Kidney (tissue), 13 donors: ENCODE measurements at regions not wholly inside any gene's neighbourhood (a gene's known extent, or its start where the extent isn't known, plus 50 kb on each side); places are given as distances from the start of the nearest gene placed in this dataset.
"Not testable (repeated sequence)": the region's sequence is repeated elsewhere in the genome, so short reads cannot be mapped to it uniquely, and the experiment has no call there.

Experiments
- DNase-seq, 5 donors: peaks; one replicate each; pipeline ENCODE4 v3.0.0-alpha.2; 2013 to 2020
- FAIRE-seq: peaks from 2 replicates; lab custom pipeline; 2012; peaks lifted over from hg19 to GRCh38; lab: Jason Lieb, UNC
- H3K27ac ChIP-seq, 2 donors: one replicate each; pipeline ENCODE4 v1.7.0; 2013; ENCODE audit warnings: low read depth in 2 of 2, low read length in 2 of 2, inconsistent platforms in 1 of 2
- H3K27me3 ChIP-seq: one replicate; pipeline ENCODE4 v1.7.1; 2013; ENCODE audit warnings: low read length, inconsistent platforms; ENCODE audit not compliant: control insufficient read depth, insufficient read depth
- H3K36me3 ChIP-seq, 3 donors: one replicate each; pipeline versions ENCODE4 v1.7.0 to v1.7.1; 2013; ENCODE audit warnings: low read length in 3 of 3, control low read depth in 1 of 3, inconsistent platforms in 1 of 3; ENCODE audit not compliant: insufficient read depth in 3 of 3, control insufficient read depth in 2 of 3
- H3K4me1 ChIP-seq, 3 donors: one replicate each; pipeline versions ENCODE4 v1.7.0 to v1.7.1; 2013; ENCODE audit warnings: low read length in 3 of 3, inconsistent platforms in 1 of 3, low read depth in 1 of 3; ENCODE audit not compliant: control insufficient read depth in 2 of 3, insufficient read depth in 2 of 3
- H3K4me3 ChIP-seq, 3 donors: one replicate each; pipeline versions ENCODE4 v1.7.0 to v1.8.1; 2013; ENCODE audit warnings: low read length in 3 of 3, control low read depth in 1 of 3, inconsistent platforms in 1 of 3
- H3K9ac ChIP-seq, 3 donors: one replicate each; pipeline versions ENCODE4 v1.7.0 to v1.7.1; 2013; ENCODE audit warnings: low read length in 3 of 3, control low read depth in 1 of 3, inconsistent platforms in 1 of 3
- H3K9me3 ChIP-seq, 3 donors: one replicate each; pipeline versions ENCODE4 v1.7.0 to v1.7.1; 2013; ENCODE audit warnings: low read length in 3 of 3, control low read depth in 1 of 3, inconsistent platforms in 1 of 3; ENCODE audit not compliant: control insufficient read depth in 2 of 3, insufficient read depth in 1 of 3
- CTCF ChIP-seq: IDR thresholded peaks from 3 replicates; pipeline ENCODE4 v1.5.1; 2012; ENCODE audit warnings: mild to moderate bottlenecking, moderate library complexity, borderline replicate concordance; ENCODE audit not compliant: insufficient read depth; ENCODE audit errors: extremely low read depth
- intact Hi-C: fragments of 100-400 bp; cut with DNase I; formaldehyde crosslinking; loops from one replicate; pipeline ENCODE4 v1.11.1; 2022
- donor health status: control.
- donor health status: control.
- donor health status: control.
- donor health status: control.
- donor health status: control.
- donor health status: DM: yes; HTN: yes; CAD: no.
- donor health status: Normal renal cell carcinoma (clear cell type).

GRCh38 chr5:100407053-100407452 is 128.1 kb upstream of the FAM174A start:
- FAIRE-seq (no peak), DNase-seq (no peak)
- Histone ChIP-seq H3K4me1 (no peaks in the 10 kb centered on the region), H3K27me3 (no peaks in the 10 kb centered on the region), H3K27ac (no peak overlapping the region), H3K36me3 (no peaks in the 10 kb centered on the region), H3K9me3 (no peaks in the 10 kb centered on the region), H3K9ac (no peak overlapping the region), H3K4me3 (no peak overlapping the region)
- TF ChIP-seq CTCF = no peak
- intact Hi-C loops = no loop called here

- Histone ChIP-seq H3K9me3 (no peaks in the 10 kb centered on the region), H3K9ac (no peak overlapping the region), H3K27ac (no peak overlapping the region), H3K4me1 (no peaks in the 10 kb centered on the region), H3K36me3 (no peaks in the 10 kb centered on the region), H3K4me3 (no peak overlapping the region), H3K27me3 (no peaks in the 10 kb centered on the region)
- DNase-seq (no peak), FAIRE-seq (no peak)
- TF ChIP-seq CTCF = no peak
- intact Hi-C loops = no loop called here
These were observed 128.5 kb upstream of the FAM174A start for GRCh38 chr5:100406640-100407039.

GRCh38 chr5:100402071-100402470 is 133.1 kb upstream of the FAM174A start:
- TF ChIP-seq CTCF = no peak
- H3K4me3 ChIP-seq = no peak overlapping the region
- H3K27ac ChIP-seq = no peak overlapping the region
- H3K27me3 ChIP-seq = no peaks in the 10 kb centered on the region
- intact Hi-C loops = no loop called here
- H3K36me3 ChIP-seq = no peaks in the 10 kb centered on the region
- H3K4me1 ChIP-seq = no peaks in the 10 kb centered on the region
- DNase-seq = no peak
- no peak for FAIRE-seq
- no peak overlapping the region for H3K9ac ChIP-seq
- no peaks in the 10 kb centered on the region for H3K9me3 ChIP-seq

GRCh38 chr5:100401149-100401548 is 134.0 kb upstream of the FAM174A start:
- DNase-seq = no peak
- H3K9me3 ChIP-seq = no peaks in the 10 kb centered on the region
- H3K36me3 ChIP-seq = no peaks in the 10 kb centered on the region
- no peak for FAIRE-seq
- H3K4me1 ChIP-seq = no peaks in the 10 kb centered on the region
- intact Hi-C loops = no loop called here
- H3K9ac ChIP-seq = no peak overlapping the region
- no peak for TF ChIP-seq CTCF
- no peak overlapping the region for H3K4me3 ChIP-seq
- no peak overlapping the region for H3K27ac ChIP-seq
- no peaks in the 10 kb centered on the region for H3K27me3 ChIP-seq

DNA sequence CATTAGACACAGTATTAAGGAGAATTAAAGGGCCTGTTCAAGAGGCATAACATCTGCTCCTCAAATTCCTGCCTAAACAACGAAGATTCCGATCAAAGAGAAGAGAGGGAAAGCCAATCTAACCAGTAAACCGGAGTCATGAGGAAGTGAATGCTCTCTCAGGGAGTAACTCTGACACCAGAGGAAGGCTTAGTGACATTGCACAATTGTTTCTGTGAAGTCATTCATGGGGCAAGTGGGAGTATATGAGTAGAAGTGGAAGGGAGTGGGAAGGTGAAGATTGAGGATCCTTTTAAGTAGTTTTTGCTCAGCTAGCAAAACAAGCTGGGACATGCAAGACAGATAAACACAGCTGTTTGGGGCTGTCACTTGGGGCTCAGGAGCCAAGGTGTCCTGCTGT is 136.4 kb upstream of the FAM174A start:
- H3K27ac ChIP-seq, FAIRE-seq, H3K4me1 ChIP-seq, H3K9ac ChIP-seq, H3K36me3 ChIP-seq, H3K4me3 ChIP-seq, intact Hi-C loops, H3K27me3 ChIP-seq, H3K9me3 ChIP-seq: not testable (repeated sequence)
- DNase-seq = peak in 3 of 5 donors; percentile 19 to 73 (median 71)

DNA sequence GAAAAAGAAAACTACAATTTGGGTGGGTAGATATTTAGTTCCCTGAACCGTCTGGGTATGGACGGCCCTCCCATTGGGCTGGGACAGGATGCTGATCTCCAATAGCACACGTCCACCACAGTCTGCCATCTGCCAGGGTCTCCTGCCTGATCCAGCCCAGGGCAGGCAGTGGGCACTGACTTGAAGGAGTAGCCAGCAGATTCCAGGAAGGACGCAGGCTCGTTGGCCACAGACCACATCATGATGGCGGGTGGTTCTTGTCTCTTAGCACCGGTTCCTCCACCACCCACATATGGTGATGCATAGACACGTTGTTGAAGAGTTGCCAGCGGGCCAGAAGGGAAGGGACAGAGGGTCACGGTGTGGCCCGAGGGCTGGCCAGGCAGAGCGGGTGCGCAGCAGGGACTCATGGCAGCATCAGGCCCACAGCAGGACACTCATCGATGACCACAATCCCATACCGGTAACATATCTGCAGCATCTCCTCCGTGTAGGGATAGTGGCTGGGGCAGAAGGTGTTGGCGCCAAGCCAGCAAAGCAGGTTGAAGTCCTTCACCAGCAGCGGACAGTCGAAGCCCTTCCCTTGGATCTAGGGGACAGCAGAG is 155.8 kb upstream of the FAM174A start:
- H3K4me3 ChIP-seq, H3K9ac ChIP-seq, H3K4me1 ChIP-seq, H3K9me3 ChIP-seq, H3K27ac ChIP-seq, intact Hi-C loops, FAIRE-seq, H3K27me3 ChIP-seq, DNase-seq, H3K36me3 ChIP-seq: not testable (repeated sequence)
